ENCODE measurements at regions not wholly inside any gene's neighbourhood (a gene's known extent, or its start where the extent isn't known, plus 50 kb on each side); places are given as distances from the start of the nearest gene placed in this dataset.

DNA sequence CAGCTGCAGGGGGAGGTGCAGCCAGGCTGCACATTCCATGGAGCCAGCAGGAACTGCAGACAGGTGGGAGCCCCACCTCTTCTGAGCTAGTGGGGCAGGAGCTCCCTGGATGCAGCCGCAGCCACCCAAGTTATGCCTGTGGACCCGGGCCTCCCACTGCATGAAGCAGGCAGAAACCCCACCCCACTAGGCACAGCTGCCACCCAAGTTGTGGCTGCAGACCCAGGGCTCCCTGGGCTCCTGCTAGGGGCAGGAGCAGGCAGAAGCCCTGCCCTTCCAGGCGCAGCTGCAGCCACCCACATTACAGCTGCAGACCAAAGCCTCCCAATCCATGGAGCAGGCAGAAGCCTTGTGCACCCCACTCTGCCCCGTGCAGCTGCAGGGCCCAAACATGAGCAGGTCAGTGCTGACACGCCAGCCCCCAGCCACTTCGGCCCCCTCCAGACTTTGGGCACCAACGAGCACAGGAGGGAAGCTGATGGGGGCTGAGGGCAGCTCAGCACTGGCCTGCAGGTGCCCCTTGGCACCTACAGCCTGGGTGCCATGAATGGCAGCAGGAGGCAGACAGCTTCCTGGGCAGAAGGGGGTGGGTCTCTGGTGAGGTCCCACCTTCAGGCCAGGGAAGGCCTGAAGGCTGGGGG lies 106.9 kb downstream of the C9orf50 start:
- TF ChIP-seq, protein P1, sequence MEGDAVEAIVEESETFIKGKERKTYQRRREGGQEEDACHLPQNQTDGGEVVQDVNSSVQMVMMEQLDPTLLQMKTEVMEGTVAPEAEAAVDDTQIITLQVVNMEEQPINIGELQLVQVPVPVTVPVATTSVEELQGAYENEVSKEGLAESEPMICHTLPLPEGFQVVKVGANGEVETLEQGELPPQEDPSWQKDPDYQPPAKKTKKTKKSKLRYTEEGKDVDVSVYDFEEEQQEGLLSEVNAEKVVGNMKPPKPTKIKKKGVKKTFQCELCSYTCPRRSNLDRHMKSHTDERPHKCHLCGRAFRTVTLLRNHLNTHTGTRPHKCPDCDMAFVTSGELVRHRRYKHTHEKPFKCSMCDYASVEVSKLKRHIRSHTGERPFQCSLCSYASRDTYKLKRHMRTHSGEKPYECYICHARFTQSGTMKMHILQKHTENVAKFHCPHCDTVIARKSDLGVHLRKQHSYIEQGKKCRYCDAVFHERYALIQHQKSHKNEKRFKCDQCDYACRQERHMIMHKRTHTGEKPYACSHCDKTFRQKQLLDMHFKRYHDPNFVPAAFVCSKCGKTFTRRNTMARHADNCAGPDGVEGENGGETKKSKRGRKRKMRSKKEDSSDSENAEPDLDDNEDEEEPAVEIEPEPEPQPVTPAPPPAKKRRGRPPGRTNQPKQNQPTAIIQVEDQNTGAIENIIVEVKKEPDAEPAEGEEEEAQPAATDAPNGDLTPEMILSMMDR (conservative IDR thresholded peaks at IDR 0.05; ENCODE audit: low read depth, low read length): no peak
- no peak overlapping the region for H3K4me3 ChIP-seq (ENCODE audit: low read depth, low read length)
- DNase-seq (ENCODE audit: low read depth): no peak

DNA sequence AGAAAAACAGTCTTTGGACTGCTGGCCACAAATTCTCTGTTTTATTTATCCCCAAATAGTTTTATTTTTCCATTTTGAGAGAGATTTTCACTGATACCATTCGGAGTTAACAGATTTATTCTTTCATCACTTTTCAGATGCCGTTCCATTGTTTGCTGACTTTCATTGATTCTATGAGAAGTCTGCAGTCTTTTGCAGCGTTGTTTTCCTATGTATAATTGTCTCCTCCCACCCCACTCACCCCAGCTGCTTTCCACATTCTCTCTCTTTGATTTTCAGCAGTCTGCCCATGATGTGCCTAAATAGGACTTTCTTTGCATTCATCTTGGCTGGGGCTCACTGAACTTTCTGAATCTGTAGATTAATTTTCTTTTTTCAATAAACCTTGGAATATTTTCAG lies 107.6 kb downstream of the C9orf50 start:
- no peak overlapping the region for H3K4me3 ChIP-seq (ENCODE audit: low read depth, low read length)
- TF ChIP-seq, protein P1 (conservative IDR thresholded peaks at IDR 0.05; ENCODE audit: low read depth, low read length): no peak
- no peak for DNase-seq (ENCODE audit: low read depth)

DNA sequence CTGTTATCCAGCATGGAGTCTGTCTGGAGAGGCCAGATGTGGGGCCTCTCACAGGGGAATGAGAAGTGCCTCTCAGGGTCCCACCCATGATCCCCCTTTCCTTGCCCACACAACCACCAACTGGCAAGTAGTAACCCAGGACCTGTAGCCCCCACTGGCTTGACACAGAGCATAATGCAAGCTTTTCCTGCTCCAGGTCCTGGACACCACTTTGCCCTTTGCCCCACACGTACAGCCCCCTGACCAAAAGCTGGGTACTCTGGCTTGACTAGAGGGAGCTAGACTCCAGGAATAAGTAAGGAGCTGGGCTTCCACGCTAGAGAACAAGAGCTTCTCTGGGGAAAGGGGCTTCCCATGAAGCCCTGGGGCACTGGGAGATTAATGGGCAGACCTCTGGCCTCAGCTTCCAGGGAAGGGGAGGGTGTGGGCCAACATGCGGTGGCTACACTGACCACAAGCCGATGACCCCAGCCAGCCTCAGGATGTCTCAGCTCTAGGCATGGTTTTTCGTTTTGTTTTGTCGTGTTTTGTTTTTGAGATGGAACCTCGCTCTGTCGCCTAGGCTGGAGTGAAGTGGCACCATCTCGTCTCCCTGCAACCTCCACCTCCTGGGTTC lies 109.5 kb downstream of the C9orf50 start:
- H3K4me3 ChIP-seq (ENCODE audit: low read depth, low read length): no peak overlapping the region
- TF ChIP-seq, protein P1 (conservative IDR thresholded peaks at IDR 0.05; ENCODE audit: low read depth, low read length): no peak
- DNase-seq (ENCODE audit: low read depth): no peak

DNA sequence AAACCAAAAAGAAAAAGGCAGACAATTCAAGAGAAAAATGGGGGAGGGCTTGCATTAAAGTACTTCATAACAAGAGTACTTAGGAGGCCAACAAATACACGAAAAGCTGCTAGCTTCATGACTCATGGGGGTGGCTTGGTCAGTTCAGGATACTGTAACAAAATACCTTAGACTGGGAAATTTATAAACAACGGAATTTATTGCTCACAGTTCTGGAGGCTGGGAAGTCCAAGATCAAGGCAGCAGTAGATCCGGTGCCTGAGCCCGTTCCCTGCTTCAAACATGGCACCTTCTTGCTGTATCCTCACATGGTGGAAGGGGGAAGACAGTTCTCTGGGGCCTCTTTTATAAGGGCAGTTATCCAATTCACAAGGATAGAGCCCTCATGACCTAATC lies 111.4 kb downstream of the C9orf50 start:
- H3K4me3 ChIP-seq (ENCODE audit: low read depth, low read length): no peak overlapping the region
- TF ChIP-seq, protein P1 (conservative IDR thresholded peaks at IDR 0.05; ENCODE audit: low read depth, low read length): no peak
- no peak for DNase-seq (ENCODE audit: low read depth)

DNA sequence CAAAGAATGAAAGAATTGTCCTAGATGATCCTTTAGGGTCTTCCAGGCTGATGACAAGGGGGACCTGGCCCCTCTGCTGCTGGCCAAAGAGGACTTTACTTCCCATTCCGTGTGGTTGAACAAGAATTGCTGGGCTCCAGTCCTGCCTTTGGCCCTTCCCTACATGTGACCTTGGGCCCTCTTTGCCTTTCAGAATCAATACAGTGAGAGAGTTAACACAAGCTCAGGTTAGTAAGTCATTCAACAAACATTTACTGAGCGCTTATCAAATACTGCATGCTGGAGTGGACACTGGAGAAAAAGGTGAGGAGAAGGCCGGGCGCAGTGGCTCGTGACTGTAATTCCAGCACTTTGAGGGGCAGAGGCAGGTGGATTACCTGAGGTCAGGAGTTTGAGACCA lies 113.1 kb downstream of the C9orf50 start:
- no peak for DNase-seq (ENCODE audit: low read depth)
- TF ChIP-seq, protein P1 (conservative IDR thresholded peaks at IDR 0.05; ENCODE audit: low read depth, low read length): no peak
- H3K4me3 ChIP-seq (ENCODE audit: low read depth, low read length): no peak overlapping the region

DNA sequence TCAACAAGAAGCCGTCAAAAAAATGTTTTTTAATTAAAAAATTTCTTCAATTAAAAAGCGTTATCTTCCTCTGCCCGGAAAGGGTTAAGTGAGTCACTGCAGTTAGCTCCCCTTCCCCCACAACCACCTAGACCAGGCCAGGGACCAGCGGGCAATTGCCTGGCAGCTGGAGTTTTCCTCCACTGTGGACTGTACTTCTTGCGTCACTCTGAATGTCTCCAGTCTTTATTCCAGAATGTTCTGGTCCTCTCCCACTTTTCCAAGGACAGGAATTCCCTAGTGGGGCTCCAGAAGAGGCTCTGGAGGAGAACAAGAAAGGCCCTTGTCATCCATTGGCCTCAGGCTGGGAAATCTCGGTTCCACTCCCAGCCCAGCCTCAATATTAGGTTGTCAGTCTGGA lies 114.0 kb downstream of the C9orf50 start:
- no peak for DNase-seq (ENCODE audit: low read depth)
- no peak overlapping the region for H3K4me3 ChIP-seq (ENCODE audit: low read depth, low read length)
- TF ChIP-seq, protein P1 (conservative IDR thresholded peaks at IDR 0.05; ENCODE audit: low read depth, low read length): no peak

DNA sequence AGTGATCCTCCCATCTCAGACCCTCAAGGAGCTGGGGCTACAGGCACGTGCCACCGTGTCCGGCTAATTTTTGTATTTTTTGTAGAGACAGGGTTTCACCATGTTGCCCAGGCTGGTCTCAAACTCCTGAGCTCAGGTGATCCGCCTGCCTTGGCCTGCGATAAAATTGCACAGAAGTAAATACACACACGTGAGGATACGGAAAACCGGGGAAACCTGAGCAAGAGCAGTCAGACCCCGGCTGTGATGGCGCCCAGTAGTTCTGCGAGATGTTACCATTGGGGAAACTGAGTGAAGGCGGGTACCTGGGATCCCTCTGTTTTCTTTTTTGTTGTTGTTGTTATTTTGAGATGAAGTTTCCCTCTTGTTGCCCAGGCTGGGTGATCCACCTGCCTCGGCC lies 114.9 kb downstream of the C9orf50 start:
- no peak overlapping the region for H3K4me3 ChIP-seq (ENCODE audit: low read depth, low read length)
- TF ChIP-seq, protein P1 (conservative IDR thresholded peaks at IDR 0.05; ENCODE audit: low read depth, low read length): no peak
- no peak for DNase-seq (ENCODE audit: low read depth)
